Neural crest cell (in vitro differentiated cells): ENCODE measurements at regions not wholly inside any gene's neighbourhood (a gene's known extent, or its start where the extent isn't known, plus 50 kb on each side); places are given as distances from the start of the nearest gene placed in this dataset.
"Not testable (repeated sequence)": the region's sequence is repeated elsewhere in the genome, so short reads cannot be mapped to it uniquely, and the experiment has no call there.

Source experiments
- DNase-seq: peaks from one replicate; pipeline ENCODE4 v3.0.0; 2021; ENCODE audit warnings: low read depth, mixed read lengths, low spot score
- H3K27ac Mint-ChIP-seq: one replicate; pipeline ENCODE4 v1.8.0; 2021; ENCODE audit warnings: mild to moderate bottlenecking, mixed read lengths; ENCODE audit not compliant: unreplicated experiment
- H3K27me3 Mint-ChIP-seq: 2 replicates; pipeline ENCODE4 v1.8.0; 2021; ENCODE audit warnings: low read depth, mild to moderate bottlenecking, mixed read lengths
- H3K36me3 Mint-ChIP-seq: 2 replicates; pipeline ENCODE4 v1.8.0; 2021; ENCODE audit warnings: low read depth, mild to moderate bottlenecking, mixed read lengths
- H3K4me1 Mint-ChIP-seq: 2 replicates; pipeline ENCODE4 v1.8.0; 2021; ENCODE audit warnings: mixed read lengths
- H3K4me3 Mint-ChIP-seq: one replicate; pipeline ENCODE4 v1.8.0; 2021; ENCODE audit warnings: mild to moderate bottlenecking, mixed read lengths
- H3K9me3 Mint-ChIP-seq: 2 replicates; pipeline ENCODE4 v1.8.0; 2021; ENCODE audit warnings: mixed read lengths
- CTCF ChIP-seq: fragments of 200-600 bp; sonication (generic); conservative IDR thresholded peaks from 2 replicates; pipeline ENCODE4 v1.5.0; 2021; ENCODE audit warnings: antibody characterized with exemption, mild to moderate bottlenecking

- no peak for TF ChIP-seq CTCF
- no peak overlapping the region for H3K27ac Mint-ChIP-seq
- H3K4me3 Mint-ChIP-seq = no peak overlapping the region
- H3K9me3 Mint-ChIP-seq = no peaks in the 10 kb centered on the region
- no peaks in the 10 kb centered on the region for H3K27me3 Mint-ChIP-seq
- no peak for DNase-seq
- H3K4me1 Mint-ChIP-seq = no peaks in the 10 kb centered on the region
- H3K36me3 Mint-ChIP-seq = no peaks in the 10 kb centered on the region
Observed at GRCh38 chr11:122406466-122406865, 249.1 kb upstream of the UBASH3B start.

GRCh38 chr11:122405547-122406341, 249.8 kb upstream of the UBASH3B start:
- Mint-ChIP-seq H3K4me1 (no peaks in the 10 kb centered on the region), H3K36me3 (no peaks in the 10 kb centered on the region), H3K27me3 (no peaks in the 10 kb centered on the region), H3K9me3 (no peaks in the 10 kb centered on the region), H3K4me3 (no peak overlapping the region), H3K27ac (no peak overlapping the region)
- DNase-seq = no peak
- no peak for TF ChIP-seq CTCF

GRCh38 chr11:122404571-122404970, 251.0 kb upstream of the UBASH3B start:
- Mint-ChIP-seq H3K27ac (no peak overlapping the region), H3K4me3 (no peak overlapping the region), H3K27me3 (no peaks in the 10 kb centered on the region), H3K9me3 (no peaks in the 10 kb centered on the region), H3K4me1 (no peaks in the 10 kb centered on the region), H3K36me3 (no peaks in the 10 kb centered on the region)
- DNase-seq = no peak
- TF ChIP-seq CTCF = no peak

GRCh38 chr11:122401581-122401980, 253.9 kb upstream of the UBASH3B start:
- not testable (repeated sequence) for DNase-seq, H3K9me3 Mint-ChIP-seq, H3K4me1 Mint-ChIP-seq, H3K27me3 Mint-ChIP-seq, H3K27ac Mint-ChIP-seq, H3K4me3 Mint-ChIP-seq, H3K36me3 Mint-ChIP-seq

- no peaks in the 10 kb centered on the region for H3K9me3 Mint-ChIP-seq
- no peak overlapping the region for H3K27ac Mint-ChIP-seq
- TF ChIP-seq CTCF = no peak
- DNase-seq = no peak
- no peak overlapping the region for H3K4me3 Mint-ChIP-seq
- H3K4me1 Mint-ChIP-seq = peaks cover 3% of the 10 kb centered on the region
- H3K27me3 Mint-ChIP-seq = no peaks in the 10 kb centered on the region
- no peaks in the 10 kb centered on the region for H3K36me3 Mint-ChIP-seq
Observed at GRCh38 chr11:122399375-122399774, 256.1 kb upstream of the UBASH3B start.

GRCh38 chr11:122398851-122399250, 256.7 kb upstream of the UBASH3B start:
- TF ChIP-seq CTCF = no peak
- H3K9me3 Mint-ChIP-seq = no peaks in the 10 kb centered on the region
- peaks cover 8% of the 10 kb centered on the region for H3K4me1 Mint-ChIP-seq
- no peak for DNase-seq
- H3K36me3 Mint-ChIP-seq = no peaks in the 10 kb centered on the region
- H3K27ac Mint-ChIP-seq = no peak overlapping the region
- no peaks in the 10 kb centered on the region for H3K27me3 Mint-ChIP-seq
- H3K4me3 Mint-ChIP-seq = no peak overlapping the region
